Tibial artery (tissue), 4 donors: ENCODE measurements at regions not wholly inside any gene's neighbourhood (a gene's known extent, or its start where the extent isn't known, plus 50 kb on each side); places are given as distances from the start of the nearest gene placed in this dataset.

Experiments
- DNase-seq, 2 donors: peaks; one replicate each; pipeline ENCODE4 v3.0.0-alpha.2; 2019
- H3K27ac ChIP-seq, 2 donors: fragments of 200-600 bp; sonication (generic) in 1 of 2; 1 replicate in 1 of 2; 2 replicates in 1 of 2; pipeline ENCODE4 v1.5.1; 2018 to 2019; ENCODE audit warnings: mild to moderate bottlenecking in 1 of 2
- H3K27me3 ChIP-seq, 2 donors: fragments of 200-600 bp; sonication (generic) in 1 of 2; one replicate each; pipeline versions ENCODE4 v1.5.1 to v1.6.0; 2016 to 2019
- H3K36me3 ChIP-seq, 3 donors: fragments of 200-600 bp; sonication (generic) in 2 of 3; one replicate each; pipeline ENCODE4 v1.5.1; 2016 to 2019; ENCODE audit warnings: mild to moderate bottlenecking in 2 of 3
- H3K4me1 ChIP-seq, 4 donors: fragments of 200-600 bp; sonication (generic) in 2 of 4; 1 replicate in 3 of 4; 2 replicates in 1 of 4; pipeline ENCODE4 v1.5.1; 2016 to 2019
- H3K4me3 ChIP-seq, 2 donors: fragments of 200-600 bp; sonication (generic) in 1 of 2; 1 replicate in 1 of 2; 2 replicates in 1 of 2; pipeline ENCODE4 v1.5.1; 2018 to 2019; ENCODE audit warnings: mild to moderate bottlenecking in 2 of 2
- H3K9me3 ChIP-seq, 3 donors: fragments of 200-600 bp; sonication (generic) in 1 of 3; one replicate each; pipeline ENCODE4 v1.5.1; 2016 to 2019
- CTCF ChIP-seq, 2 experiments: fragments of 200-600 bp in 1 of 2; fragments of 450-650 bp in 1 of 2; IDR thresholded peaks; one replicate each; pipeline ENCODE4 v1.5.1; 2017 to 2019; ENCODE audit warnings: antibody characterized with exemption in 2 of 2, mild to moderate bottlenecking in 1 of 2, moderate library complexity in 1 of 2
- intact Hi-C: fragments of 100-400 bp; cut with DNase I; formaldehyde crosslinking; loops from one replicate; pipeline ENCODE4 v1.15.0; 2023; ENCODE audit warnings: low total_unique reads

DNA sequence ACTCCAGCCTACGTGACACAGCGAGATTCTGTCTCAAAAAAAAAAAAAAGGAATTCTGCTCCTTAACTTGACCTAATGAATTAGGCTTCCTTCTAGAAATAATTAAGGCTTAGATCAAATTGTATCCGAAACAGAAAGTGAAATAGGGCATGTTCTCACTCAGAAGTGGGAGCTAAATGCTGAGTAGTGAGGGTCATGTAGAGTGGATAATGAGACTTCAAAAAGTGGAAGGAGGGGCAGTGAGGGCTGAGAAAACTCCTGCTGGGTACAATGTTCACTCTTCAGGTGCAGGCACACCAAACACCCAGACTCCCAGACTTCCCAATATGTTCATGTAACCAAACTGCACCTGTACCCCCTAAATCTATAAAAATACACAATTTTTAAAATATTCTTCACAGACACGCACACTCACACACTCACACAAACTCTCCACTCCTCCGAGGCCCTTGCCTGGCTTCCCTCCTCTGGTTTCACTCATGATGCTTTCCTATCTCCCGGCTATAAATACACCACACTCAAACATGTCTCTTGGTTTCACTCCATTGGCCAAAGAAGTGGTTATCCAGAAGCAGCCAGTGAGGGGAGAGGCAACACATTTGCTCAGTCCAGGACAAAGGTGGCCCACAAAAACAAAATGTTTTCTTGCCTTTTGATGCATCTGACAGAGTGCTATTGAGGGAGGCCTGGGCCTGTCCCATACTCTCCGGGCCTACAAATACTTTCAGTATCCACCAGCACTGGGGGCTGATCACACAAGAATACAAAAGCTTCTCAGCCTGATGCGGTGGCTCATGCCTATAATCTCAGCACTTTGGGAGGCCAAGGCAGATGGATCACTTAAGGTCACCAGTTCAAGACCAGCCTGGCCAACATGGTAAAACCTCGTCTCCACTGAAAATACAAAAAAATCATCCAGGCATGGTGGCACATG is 249.2 kb downstream of the TOMM20 start:
- TF ChIP-seq CTCF (IDR thresholded peaks at IDR 0.05), result no peak
- Histone ChIP-seq H3K4me3 (no peak overlapping the region), H3K9me3 (no peaks in the 10 kb centered on the region), H3K36me3 (no peaks in the 10 kb centered on the region), H3K4me1 (no peaks in the 10 kb centered on the region), H3K27me3 (no peaks in the 10 kb centered on the region), H3K27ac (no peak overlapping the region)
- DNase-seq, result no peak
- intact Hi-C loops, result no loop called here

DNA sequence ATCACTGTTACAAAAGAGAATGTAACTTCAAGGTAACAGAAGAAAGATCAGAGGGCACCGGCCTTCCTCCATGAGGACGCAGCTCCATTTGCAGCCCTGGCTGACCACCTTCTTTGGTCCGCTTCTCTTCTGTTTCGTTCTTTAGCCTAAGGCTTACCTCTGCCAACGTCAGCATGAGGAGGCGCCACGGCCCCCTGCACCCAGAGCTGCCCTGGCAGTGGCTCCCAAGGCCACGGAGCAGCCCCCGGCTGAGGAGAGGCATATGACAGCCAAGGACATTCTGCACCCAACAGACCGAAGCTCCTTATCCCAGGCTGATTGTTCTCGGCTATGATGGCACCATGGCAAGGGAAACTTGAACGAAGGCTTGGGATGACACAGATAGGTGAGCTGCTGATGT is 250.3 kb downstream of the TOMM20 start:
- intact Hi-C loops, result no loop called here
- Histone ChIP-seq H3K4me1 (no peaks in the 10 kb centered on the region), H3K9me3 (no peaks in the 10 kb centered on the region), H3K27ac (no peak overlapping the region), H3K36me3 (no peaks in the 10 kb centered on the region), H3K27me3 (no peaks in the 10 kb centered on the region), H3K4me3 (no peak overlapping the region)
- TF ChIP-seq CTCF (IDR thresholded peaks at IDR 0.05), result no peak
- no peak for DNase-seq

DNA sequence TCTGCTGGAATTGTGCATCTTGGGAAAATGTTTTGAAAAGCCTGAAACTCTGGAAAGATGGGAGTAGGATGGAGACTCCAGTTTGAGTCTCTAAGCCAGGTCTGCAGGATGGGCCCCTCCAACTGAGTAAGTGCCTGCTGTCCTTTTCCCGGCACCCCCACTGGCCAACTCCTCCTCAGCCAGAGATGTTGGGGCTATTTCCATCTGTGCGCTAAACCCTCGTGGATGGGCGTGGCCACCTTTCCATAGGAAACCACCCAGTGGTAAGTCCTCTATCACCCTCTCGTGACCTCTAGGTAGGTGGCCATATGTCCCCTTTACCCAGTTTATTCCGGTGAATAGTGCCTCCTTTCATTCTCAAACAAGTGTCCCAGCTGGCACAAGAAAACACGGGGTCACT is 250.9 kb downstream of the TOMM20 start:
- no peak for DNase-seq
- Histone ChIP-seq H3K27ac (no peak overlapping the region), H3K4me1 (no peaks in the 10 kb centered on the region), H3K9me3 (no peaks in the 10 kb centered on the region), H3K36me3 (no peaks in the 10 kb centered on the region), H3K4me3 (no peak overlapping the region), H3K27me3 (no peaks in the 10 kb centered on the region)
- intact Hi-C loops, result no loop called here
- TF ChIP-seq CTCF (IDR thresholded peaks at IDR 0.05), result no peak

DNA sequence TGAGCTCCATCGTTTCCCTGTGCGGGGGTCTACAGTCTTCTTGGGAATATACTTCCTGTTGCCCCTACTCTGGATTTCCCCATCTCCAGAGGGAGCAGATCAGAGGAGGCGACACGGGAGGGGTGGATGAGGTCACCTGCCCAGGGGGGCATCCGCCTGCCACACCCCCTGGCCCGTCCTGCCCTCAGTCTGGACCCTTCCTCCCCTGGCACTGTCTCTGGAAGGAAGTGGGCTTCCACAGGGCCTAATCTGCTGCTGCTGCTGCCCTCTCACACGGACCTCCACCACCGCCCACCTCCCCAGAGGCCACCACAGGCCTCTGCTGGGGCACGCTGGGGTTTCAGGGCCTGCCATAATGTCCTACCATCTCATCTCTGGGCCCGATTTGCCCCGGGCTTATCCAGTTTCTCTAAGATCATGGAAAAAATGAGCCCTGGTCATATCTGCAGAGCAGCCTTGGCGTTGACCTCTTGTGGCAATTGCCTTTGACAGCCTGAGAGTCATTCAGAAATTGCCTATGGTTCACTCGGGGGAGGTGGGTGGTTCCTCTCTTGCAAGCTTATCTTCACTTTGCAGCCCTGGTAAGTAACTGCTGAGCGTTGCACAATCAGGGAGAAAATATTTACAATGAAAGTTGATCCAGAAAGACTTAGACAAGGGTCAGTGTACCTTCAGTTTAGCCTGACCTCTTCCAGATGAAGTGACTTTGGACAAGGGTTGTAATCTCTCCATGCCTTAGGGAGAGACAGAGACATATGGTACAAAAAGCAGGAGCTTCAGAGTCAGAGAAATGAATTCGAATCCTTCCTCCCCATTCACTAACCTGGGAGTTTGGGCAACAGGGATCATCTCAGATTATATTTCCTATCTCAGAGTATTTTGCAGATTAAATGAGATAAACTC is 252.4 kb downstream of the TOMM20 start:
- DNase-seq, result peak in 1 of 2 donors; percentile 38
- no peak overlapping the region for H3K4me3 ChIP-seq
- no peak overlapping the region for H3K27ac ChIP-seq

More for the DNA sequence above, 252.4 kb downstream of the TOMM20 start:
- H3K4me1 ChIP-seq, result no peaks in the 10 kb centered on the region
- no peaks in the 10 kb centered on the region for H3K9me3 ChIP-seq
- H3K27me3 ChIP-seq, result no peaks in the 10 kb centered on the region
- intact Hi-C loops, result no loop called here
- TF ChIP-seq CTCF (IDR thresholded peaks at IDR 0.05), result no peak
- no peaks in the 10 kb centered on the region for H3K36me3 ChIP-seq
